Ureter (tissue), 1 donor: ENCODE measurements at regions not wholly inside any gene's neighbourhood (a gene's known extent, or its start where the extent isn't known, plus 50 kb on each side); places are given as distances from the start of the nearest gene placed in this dataset.

ENCODE experiments used
- DNase-seq: peaks from one replicate; pipeline ENCODE4 v3.0.0-alpha.2; 2020; ENCODE audit warnings: low spot score
- donor health status: DM: yes; HTN: yes; CAD: no.

- DNase-seq: no peak
These were observed 442.5 kb downstream of the RPS24 start for GRCh38 chr10:78476156-78476555.

- DNase-seq: no peak
These were observed 443.2 kb downstream of the RPS24 start for GRCh38 chr10:78476844-78477243.

- no peak for DNase-seq
These were observed 445.3 kb downstream of the RPS24 start for GRCh38 chr10:78478919-78479318.

DNA sequence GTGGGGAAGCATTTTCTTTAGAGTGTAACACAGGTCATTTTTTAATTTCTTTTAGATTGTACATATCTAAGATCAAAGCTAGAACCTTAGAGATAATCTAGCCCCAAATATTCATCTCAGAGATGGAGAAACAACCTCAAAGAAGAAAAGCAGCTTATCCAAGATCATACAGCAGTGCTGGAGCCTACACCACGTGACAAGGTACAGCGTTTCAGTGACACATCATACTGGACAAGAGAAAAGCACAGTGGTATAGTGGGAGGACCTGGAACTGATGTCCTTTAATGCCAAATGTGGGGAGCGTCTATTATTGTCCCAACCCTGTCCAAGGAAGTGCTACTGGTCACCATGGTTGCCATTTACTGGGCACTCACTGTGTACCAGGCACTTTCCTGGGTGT is 445.8 kb downstream of the RPS24 start:
- DNase-seq: no peak

- DNase-seq: no peak
These were observed 448.2 kb downstream of the RPS24 start for GRCh38 chr10:78481842-78482241.

GRCh38 chr10:78483641-78484040 is 450.0 kb downstream of the RPS24 start:
- DNase-seq: no peak

DNA sequence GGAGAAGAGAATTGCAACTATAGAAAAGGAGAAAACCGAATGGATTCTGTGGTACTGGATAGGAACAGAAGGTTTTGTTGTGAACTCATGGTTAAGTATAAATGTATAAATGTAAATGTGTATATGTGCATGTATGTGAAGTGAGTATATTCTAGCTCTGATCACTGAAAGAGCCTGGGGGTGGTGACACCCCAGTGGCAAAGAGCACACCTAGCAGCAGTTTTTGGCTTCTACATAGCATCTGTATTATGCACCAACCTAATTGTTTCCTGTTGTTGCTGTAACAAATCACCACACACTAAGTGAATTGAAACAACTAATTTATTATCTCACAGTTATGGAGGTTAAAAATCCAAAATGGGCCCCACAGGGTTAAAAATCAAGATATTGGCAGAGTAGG is 455.4 kb downstream of the RPS24 start:
- DNase-seq: no peak

GRCh38 chr10:78491812-78492211 is 458.1 kb downstream of the RPS24 start:
- DNase-seq: no peak

DNA sequence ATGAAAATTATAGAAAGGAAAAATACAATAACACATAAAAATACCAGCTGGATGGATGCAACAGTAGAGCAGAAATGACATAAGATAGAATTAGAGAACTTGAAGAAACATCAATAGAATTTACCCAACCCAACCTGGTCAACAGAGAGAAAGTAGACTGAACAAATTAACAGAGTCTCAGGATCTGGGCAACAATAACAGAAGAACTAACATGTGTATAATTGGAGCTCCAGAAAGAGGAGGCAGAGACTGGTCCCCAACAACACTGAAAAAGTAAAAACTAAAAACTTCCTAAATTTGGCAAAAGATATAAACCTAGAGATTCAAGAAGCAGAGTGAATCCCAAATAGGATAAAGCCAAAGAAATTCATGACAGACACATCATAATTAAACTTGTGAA is 458.8 kb downstream of the RPS24 start:
- no peak for DNase-seq

GRCh38 chr10:78494179-78494578 is 460.5 kb downstream of the RPS24 start:
- DNase-seq: no peak

- no peak for DNase-seq
These were observed 468.7 kb downstream of the RPS24 start for GRCh38 chr10:78502210-78502936.

- no peak for DNase-seq
These were observed 470.5 kb downstream of the RPS24 start for GRCh38 chr10:78504181-78504580.

DNA sequence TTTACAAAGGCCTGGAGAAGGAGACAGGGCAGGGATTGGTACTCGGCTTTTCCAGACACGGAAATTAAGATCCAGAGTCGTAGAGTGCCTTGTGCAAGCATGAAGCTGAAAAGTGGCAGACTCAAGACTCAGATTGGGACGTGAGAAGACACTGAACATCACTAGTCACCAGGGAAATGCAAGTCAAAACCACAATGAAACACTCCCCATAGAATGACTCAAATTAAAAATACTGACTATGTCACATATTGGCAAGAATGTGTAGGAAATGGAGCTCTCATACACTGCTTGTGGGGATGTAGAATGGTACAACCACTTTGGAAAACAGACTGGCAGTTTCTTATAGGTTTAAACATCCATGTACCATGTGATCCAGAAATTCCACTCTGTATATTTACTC is 472.0 kb downstream of the RPS24 start:
- no peak for DNase-seq

DNA sequence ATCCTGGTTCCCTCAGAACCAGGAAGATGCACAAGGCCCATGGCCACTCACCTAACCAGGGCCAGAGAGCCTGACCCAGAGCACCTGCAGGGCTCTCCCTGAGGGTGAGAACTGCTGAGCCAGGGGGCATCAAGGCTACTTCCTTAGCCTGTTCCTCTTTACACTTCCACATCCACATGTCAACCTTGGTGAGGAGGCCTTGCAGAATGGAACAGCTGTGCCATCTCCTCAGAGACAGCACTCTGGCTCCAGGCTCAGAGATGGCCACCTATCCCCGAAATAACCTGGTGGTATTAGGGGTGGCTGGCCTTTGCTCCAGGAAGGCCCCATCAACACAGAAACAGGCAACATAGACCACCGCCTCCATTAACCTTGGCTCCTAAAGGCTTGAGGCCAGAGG is 473.0 kb downstream of the RPS24 start:
- DNase-seq: no peak

DNA sequence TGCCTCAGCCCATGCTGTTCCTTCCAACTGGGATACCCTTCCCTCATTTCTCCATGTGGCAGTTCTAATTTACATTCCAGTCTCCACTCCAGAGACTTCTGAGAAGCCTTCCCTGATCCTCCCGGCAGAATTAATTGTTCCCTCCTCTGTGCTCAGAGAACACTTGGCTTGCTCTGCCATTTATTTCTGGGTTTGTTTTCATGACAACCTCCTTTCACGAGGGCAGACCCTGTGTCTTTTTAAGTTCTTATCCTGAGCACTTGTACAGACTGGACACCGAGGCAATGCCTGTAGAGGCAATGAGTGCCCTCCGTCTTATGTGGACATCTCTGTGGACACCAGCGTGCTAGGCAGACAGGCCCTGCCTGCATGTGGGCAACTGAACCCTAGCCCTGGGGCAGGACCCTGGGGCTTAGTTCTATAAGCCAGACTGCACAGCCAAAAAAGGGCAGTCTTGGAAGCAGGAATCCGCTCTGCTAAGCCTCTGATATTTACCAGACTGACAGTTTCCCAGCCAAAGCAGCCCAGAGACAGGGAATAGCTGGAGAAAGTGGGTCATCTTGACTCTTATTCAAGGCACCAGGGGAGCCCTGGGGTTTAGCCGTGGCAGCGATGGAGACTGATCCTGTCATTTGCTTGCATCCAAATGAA is 474.0 kb downstream of the RPS24 start:
- DNase-seq: no peak

DNA sequence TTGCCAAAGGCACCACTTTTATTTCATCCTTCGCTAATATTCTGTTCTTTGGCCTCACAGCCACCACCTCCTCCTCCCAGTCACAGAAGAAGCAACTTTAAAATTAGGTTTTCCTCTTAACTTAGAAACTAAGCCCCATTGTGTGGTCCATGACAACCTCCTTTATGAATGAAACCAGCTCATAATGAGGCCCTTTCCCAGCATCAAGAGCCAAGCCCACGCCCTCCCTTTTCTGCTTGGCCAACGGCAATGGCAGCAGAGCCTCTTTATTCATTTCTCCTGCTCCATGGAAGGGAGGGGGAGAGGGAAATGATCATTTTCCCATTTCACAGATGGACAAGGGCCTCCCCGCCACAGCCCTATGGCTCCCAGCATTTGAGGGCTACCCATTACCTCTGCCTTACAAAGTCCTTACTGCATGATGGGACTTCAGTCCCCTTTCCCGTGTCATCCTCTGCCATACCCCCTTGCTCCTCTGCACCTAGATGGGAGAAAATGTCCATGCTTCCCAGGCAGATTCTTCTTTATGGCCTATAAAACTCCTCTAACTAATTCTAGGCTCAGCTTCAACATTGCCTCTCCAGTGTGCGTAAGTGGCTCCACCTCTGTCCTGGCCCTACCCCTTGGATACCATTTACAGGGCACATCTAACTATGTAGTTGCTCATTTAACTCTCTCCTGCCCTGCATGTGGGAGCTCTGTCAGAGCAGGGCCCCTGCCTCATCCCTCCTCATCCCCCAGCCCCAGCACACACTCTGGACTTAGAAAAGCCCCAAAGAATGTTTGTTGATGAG is 475.5 kb downstream of the RPS24 start:
- no peak for DNase-seq

- no peak for DNase-seq
These were observed 477.1 kb downstream of the RPS24 start for GRCh38 chr10:78510566-78511323.

DNA sequence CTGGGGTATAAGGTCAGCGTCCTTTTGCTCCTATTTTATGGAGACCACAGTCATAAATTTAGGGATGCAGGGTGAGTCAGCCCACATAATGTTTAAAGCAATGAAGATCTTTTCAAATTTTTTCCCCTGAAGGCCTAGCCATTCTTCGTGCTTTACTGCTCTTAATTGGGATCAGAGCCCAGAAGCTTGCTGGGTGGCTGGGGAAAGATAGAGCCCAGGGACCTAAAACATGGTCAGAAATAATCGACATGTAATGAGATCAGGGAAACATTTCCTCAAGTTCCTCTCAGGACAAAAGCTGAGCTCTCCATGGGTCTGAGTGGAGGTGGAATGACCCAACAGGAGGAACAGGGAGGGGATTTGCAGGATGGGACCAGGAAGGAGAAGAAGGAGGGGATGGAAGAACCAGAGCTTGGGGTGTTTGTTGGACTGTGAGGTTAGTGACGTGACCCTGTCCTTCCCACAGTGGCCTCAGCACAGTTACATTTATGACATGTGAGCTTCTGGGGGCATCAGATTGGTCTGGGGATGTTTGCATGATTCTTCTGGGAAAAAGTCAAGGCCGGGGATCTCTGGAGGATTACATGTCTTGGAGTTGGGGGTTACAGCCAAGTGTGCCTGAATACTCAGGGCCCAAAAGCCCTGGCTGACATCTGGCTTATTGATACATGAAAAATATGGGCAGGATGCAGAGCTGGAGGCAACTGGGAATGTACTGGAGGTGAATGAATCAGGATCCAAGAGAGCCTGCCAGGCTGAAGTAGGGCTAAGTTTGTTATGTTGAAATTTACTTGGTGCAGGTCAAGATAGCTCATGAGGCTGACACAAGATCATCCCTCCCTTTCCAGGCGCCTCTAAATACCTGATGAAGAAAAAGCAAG is 477.9 kb downstream of the RPS24 start:
- no peak for DNase-seq

GRCh38 chr10:78512205-78512550 is 478.5 kb downstream of the RPS24 start:
- peak; percentile 34 for DNase-seq

GRCh38 chr10:78513330-78513729 is 479.7 kb downstream of the RPS24 start:
- no peak for DNase-seq

- DNase-seq: no peak
These were observed 480.3 kb downstream of the RPS24 start for GRCh38 chr10:78513986-78514385.
